ENCODE measurements at regions not wholly inside any gene's neighbourhood (a gene's known extent, or its start where the extent isn't known, plus 50 kb on each side); places are given as distances from the start of the nearest gene placed in this dataset.

GRCh38 chr2:150162241-150162942 is 325.1 kb downstream of the RND3 start:
- TF ChIP-seq, protein P1, sequence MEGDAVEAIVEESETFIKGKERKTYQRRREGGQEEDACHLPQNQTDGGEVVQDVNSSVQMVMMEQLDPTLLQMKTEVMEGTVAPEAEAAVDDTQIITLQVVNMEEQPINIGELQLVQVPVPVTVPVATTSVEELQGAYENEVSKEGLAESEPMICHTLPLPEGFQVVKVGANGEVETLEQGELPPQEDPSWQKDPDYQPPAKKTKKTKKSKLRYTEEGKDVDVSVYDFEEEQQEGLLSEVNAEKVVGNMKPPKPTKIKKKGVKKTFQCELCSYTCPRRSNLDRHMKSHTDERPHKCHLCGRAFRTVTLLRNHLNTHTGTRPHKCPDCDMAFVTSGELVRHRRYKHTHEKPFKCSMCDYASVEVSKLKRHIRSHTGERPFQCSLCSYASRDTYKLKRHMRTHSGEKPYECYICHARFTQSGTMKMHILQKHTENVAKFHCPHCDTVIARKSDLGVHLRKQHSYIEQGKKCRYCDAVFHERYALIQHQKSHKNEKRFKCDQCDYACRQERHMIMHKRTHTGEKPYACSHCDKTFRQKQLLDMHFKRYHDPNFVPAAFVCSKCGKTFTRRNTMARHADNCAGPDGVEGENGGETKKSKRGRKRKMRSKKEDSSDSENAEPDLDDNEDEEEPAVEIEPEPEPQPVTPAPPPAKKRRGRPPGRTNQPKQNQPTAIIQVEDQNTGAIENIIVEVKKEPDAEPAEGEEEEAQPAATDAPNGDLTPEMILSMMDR (IDR thresholded peaks at IDR 0.05), result no peak
- TF ChIP-seq POLR2A (IDR thresholded peaks at IDR 0.05), result no peak
